OCI-LY1 (cell line): ENCODE measurements at regions not wholly inside any gene's neighbourhood (a gene's known extent, or its start where the extent isn't known, plus 50 kb on each side); places are given as distances from the start of the nearest gene placed in this dataset.

Source experiments
- CTCF ChIP-seq: fragments of 200-600 bp; sonication (generic), shearing (Covaris generic); IDR thresholded peaks from 2 replicates; pipeline ENCODE4 v1.5.1; 2017; ENCODE audit warnings: mild to moderate bottlenecking, antibody characterized with exemption, low read length, moderate library complexity, mixed read lengths
- EZH2 ChIP-seq: fragments of 200-600 bp; sonication (generic), shearing (Covaris generic); IDR thresholded peaks from 2 replicates; pipeline ENCODE4 v1.8.0; 2017; ENCODE audit warnings: borderline replicate concordance, mixed run types, mild to moderate bottlenecking, antibody characterized with exemption, low read length, moderate library complexity, mixed read lengths

- no peak for TF ChIP-seq CTCF
- no peak for TF ChIP-seq EZH2
Measured at GRCh38 chr2:121000804-121001203, 265.1 kb downstream of the GLI2 start.
